Astrocyte (in vitro differentiated cells and primary cell): ENCODE measurements at regions not wholly inside any gene's neighbourhood (a gene's known extent, or its start where the extent isn't known, plus 50 kb on each side); places are given as distances from the start of the nearest gene placed in this dataset.

ENCODE experiments used
- DNase-seq: peaks from one replicate; pipeline ENCODE4 v3.0.0-alpha.2; 2010; ENCODE audit warnings: low read depth
- FAIRE-seq: peaks from 2 replicates; lab custom pipeline; 2011; peaks lifted over from hg19 to GRCh38; lab: Jason Lieb, UNC
- H2AFZ ChIP-seq: 2 replicates; pipeline ENCODE4 v1.6.0; 2012; ENCODE audit warnings: low read depth, low read length, inconsistent platforms
- H3K27ac ChIP-seq: 2 replicates; pipeline ENCODE4 v1.5.1; 2011; ENCODE audit warnings: low read depth, low read length, inconsistent platforms
- H3K27me3 ChIP-seq: 2 replicates; pipeline ENCODE4 v1.6.0; 2011; ENCODE audit warnings: low read length, inconsistent platforms; ENCODE audit not compliant: insufficient read depth
- H3K36me3 ChIP-seq: 2 replicates; pipeline ENCODE4 v1.5.1; 2011; ENCODE audit warnings: low read length, inconsistent platforms; ENCODE audit not compliant: insufficient read depth
- H3K4me1 ChIP-seq: 2 replicates; pipeline ENCODE4 v1.5.1; 2011; ENCODE audit warnings: low read length, inconsistent platforms; ENCODE audit not compliant: insufficient read depth
- H3K4me2 ChIP-seq: 2 replicates; pipeline ENCODE4 v1.6.0; 2012; ENCODE audit warnings: low read length, inconsistent platforms
- H3K4me3 ChIP-seq: 2 replicates; pipeline ENCODE4 v1.5.1; 2011; ENCODE audit warnings: low read depth, mild to moderate bottlenecking, low read length, inconsistent platforms; ENCODE audit not compliant: insufficient read depth
- H3K79me2 ChIP-seq: 2 replicates; pipeline ENCODE4 v1.6.0; 2012; ENCODE audit warnings: mild to moderate bottlenecking, low read length, inconsistent platforms; ENCODE audit not compliant: insufficient read depth
- H3K9ac ChIP-seq: 2 replicates; pipeline ENCODE4 v1.6.0; 2012; ENCODE audit warnings: mild to moderate bottlenecking, low read length, inconsistent platforms
- H3K9me3 ChIP-seq: 2 replicates; pipeline ENCODE4 v1.5.1; 2012; ENCODE audit warnings: low read depth, mild to moderate bottlenecking, low read length, inconsistent platforms; ENCODE audit not compliant: insufficient read depth
- H4K20me1 ChIP-seq: 2 replicates; pipeline ENCODE4 v1.6.0; 2012; ENCODE audit warnings: low read length, inconsistent platforms; ENCODE audit not compliant: insufficient read depth
- H3K27ac Mint-ChIP-seq: one replicate; pipeline ENCODE4 v1.8.0; 2021; ENCODE audit warnings: mild to moderate bottlenecking, mixed read lengths; ENCODE audit not compliant: unreplicated experiment
- H3K27me3 Mint-ChIP-seq: one replicate; pipeline ENCODE4 v1.8.0; 2021; ENCODE audit warnings: low read depth, mixed read lengths; ENCODE audit not compliant: unreplicated experiment
- H3K36me3 Mint-ChIP-seq: one replicate; pipeline ENCODE4 v1.8.0; 2021; ENCODE audit warnings: low read depth, mixed read lengths; ENCODE audit not compliant: unreplicated experiment
- H3K4me1 Mint-ChIP-seq: one replicate; pipeline ENCODE4 v1.8.0; 2021; ENCODE audit warnings: low read depth, mixed read lengths; ENCODE audit not compliant: unreplicated experiment
- H3K4me3 Mint-ChIP-seq: one replicate; pipeline ENCODE4 v1.8.0; 2021; ENCODE audit warnings: mild to moderate bottlenecking, moderate library complexity, mixed read lengths; ENCODE audit not compliant: unreplicated experiment
- H3K9me3 Mint-ChIP-seq: one replicate; pipeline ENCODE4 v1.8.0; 2021; ENCODE audit warnings: mild to moderate bottlenecking, mixed read lengths; ENCODE audit not compliant: unreplicated experiment
- EZH2 ChIP-seq: IDR thresholded peaks from 2 replicates; pipeline ENCODE4 v1.6.1; 2012; ENCODE audit warnings: mild to moderate bottlenecking, low read length, inconsistent platforms; ENCODE audit not compliant: insufficient read depth
- TF ChIP-seq, protein P1 (sequence below): IDR thresholded peaks from 2 replicates; pipeline ENCODE4 v1.5.1; 2011; ENCODE audit warnings: low read depth, mild to moderate bottlenecking, inconsistent platforms, low read length, moderate library complexity; ENCODE audit not compliant: insufficient read depth

DNA sequence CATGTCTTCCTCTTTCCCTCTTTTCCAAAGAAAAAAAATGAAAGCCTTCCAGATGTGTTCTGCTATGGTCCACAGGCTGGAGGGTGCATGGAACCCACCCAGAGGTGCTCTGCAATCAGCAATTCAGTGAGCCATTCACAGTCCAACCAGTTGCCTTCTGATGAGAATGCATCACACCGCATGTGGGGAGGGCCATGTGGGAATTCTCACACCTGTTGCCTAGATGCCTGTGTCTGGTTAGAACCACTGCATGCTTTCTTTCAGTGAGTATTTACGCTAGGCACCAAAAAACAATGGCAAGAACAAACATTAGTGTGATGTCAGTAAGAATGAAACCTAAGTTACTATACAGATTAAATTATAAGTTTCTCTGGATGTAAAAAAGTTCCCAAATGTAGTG is 311.6 kb upstream of the CDYL start:
- Histone ChIP-seq H4K20me1 (no peaks in the 10 kb centered on the region), H2AFZ (no peak overlapping the region), H3K36me3 (no peaks in the 10 kb centered on the region), H3K4me2 (no peak overlapping the region), H3K79me2 (no peaks in the 10 kb centered on the region), H3K4me3 (no peak overlapping the region), H3K27me3 (no peaks in the 10 kb centered on the region), H3K9ac (no peak overlapping the region), H3K4me1 (peaks cover 9% of the 10 kb centered on the region), H3K27ac (no peak overlapping the region), H3K9me3 (no peaks in the 10 kb centered on the region)
- TF ChIP-seq, protein P1, sequence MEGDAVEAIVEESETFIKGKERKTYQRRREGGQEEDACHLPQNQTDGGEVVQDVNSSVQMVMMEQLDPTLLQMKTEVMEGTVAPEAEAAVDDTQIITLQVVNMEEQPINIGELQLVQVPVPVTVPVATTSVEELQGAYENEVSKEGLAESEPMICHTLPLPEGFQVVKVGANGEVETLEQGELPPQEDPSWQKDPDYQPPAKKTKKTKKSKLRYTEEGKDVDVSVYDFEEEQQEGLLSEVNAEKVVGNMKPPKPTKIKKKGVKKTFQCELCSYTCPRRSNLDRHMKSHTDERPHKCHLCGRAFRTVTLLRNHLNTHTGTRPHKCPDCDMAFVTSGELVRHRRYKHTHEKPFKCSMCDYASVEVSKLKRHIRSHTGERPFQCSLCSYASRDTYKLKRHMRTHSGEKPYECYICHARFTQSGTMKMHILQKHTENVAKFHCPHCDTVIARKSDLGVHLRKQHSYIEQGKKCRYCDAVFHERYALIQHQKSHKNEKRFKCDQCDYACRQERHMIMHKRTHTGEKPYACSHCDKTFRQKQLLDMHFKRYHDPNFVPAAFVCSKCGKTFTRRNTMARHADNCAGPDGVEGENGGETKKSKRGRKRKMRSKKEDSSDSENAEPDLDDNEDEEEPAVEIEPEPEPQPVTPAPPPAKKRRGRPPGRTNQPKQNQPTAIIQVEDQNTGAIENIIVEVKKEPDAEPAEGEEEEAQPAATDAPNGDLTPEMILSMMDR, result no peak
- TF ChIP-seq EZH2, result no peak
- H3K27ac Mint-ChIP-seq, result no peak overlapping the region
- H3K36me3 Mint-ChIP-seq, result no peaks in the 10 kb centered on the region
- H3K4me1 Mint-ChIP-seq, result peaks cover 2% of the 10 kb centered on the region
- no peaks in the 10 kb centered on the region for H3K9me3 Mint-ChIP-seq
- no peak for DNase-seq
- no peak overlapping the region for H3K4me3 Mint-ChIP-seq
- no peaks in the 10 kb centered on the region for H3K27me3 Mint-ChIP-seq
- no peak for FAIRE-seq

DNA sequence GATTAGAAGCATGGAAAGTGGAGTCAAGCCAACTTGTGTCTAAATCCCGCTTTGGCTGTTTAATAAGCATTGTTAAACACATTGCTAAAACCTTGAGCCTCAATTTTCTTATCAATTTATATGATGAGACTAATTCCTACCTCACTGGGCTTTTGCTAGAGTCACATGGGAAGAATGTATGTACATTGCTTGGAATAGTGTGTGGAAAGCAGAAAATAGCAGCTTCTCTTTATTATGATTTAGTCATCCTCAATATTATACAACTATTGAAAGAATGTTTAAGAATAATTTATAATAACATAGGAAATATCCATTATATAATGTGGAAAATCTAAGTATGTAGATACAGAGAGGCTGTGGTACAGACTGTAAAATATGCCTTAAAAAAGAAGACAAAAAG is 313.0 kb upstream of the CDYL start:
- Histone ChIP-seq H3K79me2 (no peaks in the 10 kb centered on the region), H3K4me2 (no peak overlapping the region), H2AFZ (no peak overlapping the region), H3K36me3 (no peaks in the 10 kb centered on the region), H3K27ac (no peak overlapping the region), H3K9me3 (no peaks in the 10 kb centered on the region), H3K9ac (no peak overlapping the region), H4K20me1 (no peaks in the 10 kb centered on the region), H3K4me1 (peaks cover 17% of the 10 kb centered on the region), H3K4me3 (no peak overlapping the region), H3K27me3 (no peaks in the 10 kb centered on the region)
- Mint-ChIP-seq H3K4me1 (peaks cover 11% of the 10 kb centered on the region), H3K36me3 (no peaks in the 10 kb centered on the region), H3K9me3 (no peaks in the 10 kb centered on the region), H3K27ac (no peak overlapping the region), H3K4me3 (no peak overlapping the region), H3K27me3 (no peaks in the 10 kb centered on the region)
- DNase-seq (no peak), FAIRE-seq (no peak)
- no peak for TF ChIP-seq EZH2

DNA sequence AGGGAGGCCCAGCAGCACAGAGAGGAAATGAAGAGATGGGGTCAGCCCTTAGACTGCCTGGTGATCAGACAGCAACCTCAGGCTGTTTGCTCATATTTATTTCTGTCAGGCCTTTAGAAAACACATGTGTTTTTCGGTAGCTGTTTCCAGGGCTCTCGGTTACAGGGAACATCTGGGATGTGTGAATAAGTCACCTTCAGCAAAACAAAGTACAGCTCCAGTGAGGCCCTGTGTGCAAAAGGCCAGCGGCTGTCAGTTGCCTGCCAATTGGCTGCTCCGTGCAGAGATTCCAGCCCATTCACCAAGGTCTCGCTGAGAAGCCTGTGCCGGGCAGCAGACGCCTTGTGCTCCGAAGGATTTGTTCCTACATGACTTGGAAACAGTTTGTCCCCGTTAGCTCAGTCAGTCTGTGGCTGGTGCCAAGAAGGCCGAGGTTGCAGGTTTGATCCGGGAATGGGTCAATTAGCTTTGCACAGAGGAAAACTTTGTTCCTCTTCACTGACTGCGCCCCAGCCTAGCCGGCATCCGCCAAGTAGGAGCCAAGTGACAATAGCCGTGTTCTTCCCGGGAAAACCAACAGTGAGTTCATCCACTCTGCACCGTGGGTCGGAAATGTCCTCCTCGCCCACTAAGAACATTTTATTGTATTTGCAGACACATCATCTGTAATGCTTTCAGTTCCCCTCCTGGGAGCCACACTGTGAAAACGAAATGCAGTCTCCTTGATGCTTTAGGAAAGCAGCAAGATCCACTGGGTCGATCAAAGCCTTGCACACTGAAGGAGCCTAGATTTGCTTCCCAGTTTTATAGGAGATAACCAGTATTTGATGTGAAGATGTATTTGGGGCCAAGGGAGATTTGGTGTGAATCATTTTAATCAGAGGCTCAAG is 315.4 kb upstream of the CDYL start:
- Mint-ChIP-seq H3K36me3 (no peaks in the 10 kb centered on the region), H3K4me3 (no peak overlapping the region), H3K27me3 (no peaks in the 10 kb centered on the region), H3K9me3 (peaks cover 4% of the 10 kb centered on the region), H3K4me1 (peaks cover 11% of the 10 kb centered on the region), H3K27ac (no peak overlapping the region)
- DNase-seq (peak; percentile 39), FAIRE-seq (no peak)
- Histone ChIP-seq H3K4me1 (peaks cover 17% of the 10 kb centered on the region), H4K20me1 (no peaks in the 10 kb centered on the region), H3K36me3 (no peaks in the 10 kb centered on the region), H3K4me3 (no peak overlapping the region), H3K4me2 (peak overlapping the region; percentile 67), H3K9ac (peak overlapping the region; percentile 22), H3K27ac (no peak overlapping the region), H3K79me2 (no peaks in the 10 kb centered on the region), H2AFZ (peak overlapping the region; percentile 48), H3K27me3 (no peaks in the 10 kb centered on the region), H3K9me3 (no peaks in the 10 kb centered on the region)
- TF ChIP-seq EZH2, result no peak
- TF ChIP-seq, protein P1, result no peak
